ENCODE measurements at regions not wholly inside any gene's neighbourhood (a gene's known extent, or its start where the extent isn't known, plus 50 kb on each side); places are given as distances from the start of the nearest gene placed in this dataset.

GRCh38 chr1:173303984-173304383 lies 96.9 kb upstream of the TNFSF4 start:
- no peak overlapping the region for H3K23ac ChIP-seq (ENCODE audit: insufficient read length)
- no peak overlapping the region for H3K14ac ChIP-seq (ENCODE audit: insufficient read length)
- no peak overlapping the region for H3K18ac ChIP-seq (ENCODE audit: extremely low read depth, low read length)
- H3K4me1 ChIP-seq (replicated peaks in 1 of 4; ENCODE audit: control insufficient read depth in 3 of 4, insufficient read depth in 4 of 4, low read length in 3 of 4), result peaks cover 0 to 6% (median 0%) of the 10 kb centered on the region in 4 experiments; a peak in 1 of 7 replicates
- H4K8ac ChIP-seq (ENCODE audit: extremely low read depth, insufficient read depth, low read length), result no peak overlapping the region
- H2BK120ac ChIP-seq (replicated peaks; ENCODE audit: low read depth, low read length), result no peak overlapping the region
- H3K4ac ChIP-seq (replicated peaks; ENCODE audit: insufficient read length, low read depth, low read length), result no peak overlapping the region
- no peaks in the 10 kb centered on the region for H3K9me3 ChIP-seq (ENCODE audit: insufficient read depth in 2 of 2, low read depth in 1 of 2, low read length in 1 of 2)
- H2AFZ ChIP-seq (ENCODE audit: low read length), result no peak overlapping the region
- H3K79me1 ChIP-seq (ENCODE audit: low read depth, low read length), result no peaks in the 10 kb centered on the region
- no peaks in the 10 kb centered on the region for H3K79me2 ChIP-seq (ENCODE audit: control insufficient read depth in 1 of 2, insufficient read depth in 2 of 2, low read length in 2 of 2)
- DNase-seq (ENCODE audit: low read depth in 1 of 2, low spot score in 2 of 2) (no peak), FAIRE-seq (no peak)
- H2AK5ac ChIP-seq (ENCODE audit: low read depth, low read length), result no peak overlapping the region
- no peak overlapping the region for H3K27ac ChIP-seq (ENCODE audit: low read depth, low read length)
- no peaks in the 10 kb centered on the region for H3K36me3 ChIP-seq (ENCODE audit: control insufficient read depth in 2 of 4, insufficient read depth in 4 of 4, low read length in 3 of 4)
- no peak overlapping the region for H2BK20ac ChIP-seq (ENCODE audit: low read length)
- no peak overlapping the region for H2BK15ac ChIP-seq (ENCODE audit: low read length)
- 82% methylated on average over 1 of the region's 1 CpG; no CpG with 5 or more reads in 1 of the 2 experiments for WGBS, 2 experiments (ENCODE audit: extremely low coverage in 1 of 2, insufficient coverage in 1 of 2, insufficient read length in 1 of 2, insufficient replicate concordance in 2 of 2, low coverage in 1 of 2, low lambda C conversion rate in 2 of 2, missing lambda C conversion rate in 1 of 2)
- no peaks in the 10 kb centered on the region for H4K20me1 ChIP-seq (replicated peaks in 1 of 2; ENCODE audit: control insufficient read depth in 1 of 2, insufficient read depth in 2 of 2, low read length in 2 of 2)
- H3K56ac ChIP-seq (replicated peaks; ENCODE audit: insufficient read length, low read depth, low read length), result no peak overlapping the region
- TF ChIP-seq SIX5 (IDR thresholded peaks at IDR 0.05; ENCODE audit: low read depth, low read length), result no peak
- TF ChIP-seq SAP30 (IDR thresholded peaks at IDR 0.05; ENCODE audit: insufficient read depth, insufficient replicate concordance, low read length), result no peak
- TF ChIP-seq BACH1 (IDR thresholded peaks at IDR 0.05; ENCODE audit: low read length), result no peak
- TF ChIP-seq CEBPB (IDR thresholded peaks at IDR 0.05; ENCODE audit: low read depth, low read length), result no peak
- TF ChIP-seq FOSL1 (IDR thresholded peaks at IDR 0.05; ENCODE audit: insufficient read depth, low read depth, low read length), result no peak
- TF ChIP-seq GABPA (IDR thresholded peaks at IDR 0.05; ENCODE audit: borderline replicate concordance, insufficient read depth, low read length), result no peak
- TF ChIP-seq CBX5 (IDR thresholded peaks at IDR 0.05; ENCODE audit: low read depth, low read length), result no peak
- TF ChIP-seq SP2 (IDR thresholded peaks at IDR 0.05; ENCODE audit: low read length), result no peak
- no peak for TF ChIP-seq CTBP2 (IDR thresholded peaks at IDR 0.05; ENCODE audit: borderline replicate concordance, insufficient read depth, insufficient read length, low read length)
- H3K4me3 ChIP-seq (ENCODE audit: extremely low read depth in 1 of 4, insufficient read depth in 2 of 4, low read depth in 3 of 4, low read length in 4 of 4), result no peak overlapping the region
- no peak overlapping the region for H3K4me2 ChIP-seq (ENCODE audit: insufficient read depth in 1 of 2, low read depth in 2 of 2, low read length in 2 of 2)
- no peak overlapping the region for H3K9ac ChIP-seq (replicated peaks in 1 of 4; ENCODE audit: extremely low read depth in 1 of 4, low read depth in 3 of 4, low read length in 3 of 4)
- H4K91ac ChIP-seq (replicated peaks; ENCODE audit: insufficient read length, low read length), result no peak overlapping the region
- ChIA-PET POLR2A (ENCODE audit: partially characterized antibody) (no interaction called here), CTCF (ENCODE audit: partially characterized antibody) (no interaction called here)
- H3K23me2 ChIP-seq (ENCODE audit: low read depth, low read length), result no peaks in the 10 kb centered on the region; the same call in 1 of the 2 replicates
- H3K27me3 ChIP-seq (replicated peaks in 1 of 4; ENCODE audit: control insufficient read depth in 3 of 4, extremely low read depth in 1 of 4, insufficient read depth in 3 of 4, low read length in 3 of 4), result no peaks in the 10 kb centered on the region
- no peak overlapping the region for H2BK5ac ChIP-seq (ENCODE audit: low read depth, low read length)
- no peak overlapping the region for H2BK12ac ChIP-seq (ENCODE audit: low read depth, low read length)
- H4K5ac ChIP-seq (ENCODE audit: insufficient read length, low read depth, low read length), result no peak overlapping the region

All from H1 (cell line).